Hepatocyte (in vitro differentiated cells): ENCODE measurements at regions not wholly inside any gene's neighbourhood (a gene's known extent, or its start where the extent isn't known, plus 50 kb on each side); places are given as distances from the start of the nearest gene placed in this dataset.

Source experiments
- CTCF ChIP-seq: fragments of 200-600 bp; sonication (generic); IDR thresholded peaks from 2 replicates; pipeline ENCODE4 v1.5.1; 2016; ENCODE audit warnings: antibody characterized with exemption, mild to moderate bottlenecking; ENCODE audit not compliant: poor library complexity
- EZH2 ChIP-seq: fragments of 200-600 bp; sonication (generic); IDR thresholded peaks from 2 replicates; pipeline ENCODE4 v1.6.1; 2016; ENCODE audit warnings: antibody characterized with exemption, mild to moderate bottlenecking, borderline replicate concordance
- EZH2phosphoT487 ChIP-seq: fragments of 200-600 bp; sonication (generic); IDR thresholded peaks from one replicate; pipeline ENCODE4 v1.6.1; 2018; ENCODE audit warnings: antibody characterized with exemption, mild to moderate bottlenecking, low read depth, moderate library complexity; ENCODE audit not compliant: unreplicated experiment, severe bottlenecking

DNA sequence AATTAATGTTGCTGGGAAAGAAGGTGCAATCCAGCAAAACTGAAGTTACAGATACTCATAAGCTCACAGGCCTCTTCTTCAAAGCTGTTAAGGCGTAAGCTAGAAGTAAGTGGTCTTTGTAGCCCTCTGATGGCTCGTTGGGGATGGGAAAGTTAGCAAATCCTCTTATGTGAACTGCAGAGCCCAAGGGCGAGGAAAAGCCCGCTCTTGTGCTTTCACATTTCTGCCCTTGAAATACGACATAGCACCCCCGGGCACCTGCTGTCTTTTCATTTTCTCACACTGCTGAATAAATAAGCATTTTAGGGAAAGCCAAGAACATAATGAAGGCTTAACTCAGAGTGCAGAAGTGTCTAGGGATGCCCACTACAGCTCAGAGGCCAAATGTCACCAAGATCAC lies 73.1 kb upstream of the SORBS2 start:
- TF ChIP-seq CTCF (no peak), EZH2phosphoT487 (no peak), EZH2 (no peak)
